WERI-Rb-1 (cell line): ENCODE measurements at regions not wholly inside any gene's neighbourhood (a gene's known extent, or its start where the extent isn't known, plus 50 kb on each side); places are given as distances from the start of the nearest gene placed in this dataset.
"Not testable (repeated sequence)": the region's sequence is repeated elsewhere in the genome, so short reads cannot be mapped to it uniquely, and the experiment has no call there.

Experiments
- DNase-seq: peaks from one replicate; pipeline ENCODE4 v3.0.0-alpha.2; 2020
- H3K27ac ChIP-seq: fragments of 250-450 bp; sonication (Bioruptor Pico); 2 replicates; pipeline ENCODE4 v1.5.1; 2020; ENCODE audit warnings: mild to moderate bottlenecking, moderate library complexity
- H3K27me3 ChIP-seq: fragments of 250-450 bp; sonication (Bioruptor Pico); 2 replicates; pipeline ENCODE4 v1.5.1; 2021; ENCODE audit warnings: mild to moderate bottlenecking, low read depth, moderate library complexity; ENCODE audit not compliant: insufficient read depth, severe bottlenecking
- H3K36me3 ChIP-seq: fragments of 250-450 bp; sonication (Bioruptor Pico); 2 replicates; pipeline ENCODE4 v1.5.1; 2020; ENCODE audit warnings: mild to moderate bottlenecking, moderate library complexity
- H3K4me3 ChIP-seq: 2 replicates; pipeline ENCODE4 v1.5.1; 2011; ENCODE audit warnings: low read depth, mild to moderate bottlenecking, control low read depth, low read length
- H3K9me3 ChIP-seq: fragments of 250-450 bp; sonication (Bioruptor Pico); 2 replicates; pipeline ENCODE4 v1.5.1; 2021; ENCODE audit warnings: mild to moderate bottlenecking, moderate library complexity; ENCODE audit not compliant: severe bottlenecking
- CTCF ChIP-seq: IDR thresholded peaks from 2 replicates; pipeline ENCODE4 v1.5.1; 2011; ENCODE audit warnings: low read depth, mild to moderate bottlenecking, control low read depth, inconsistent platforms, low read length

GRCh38 chr10:18875477-18875876 lies 173.1 kb upstream of the MALRD1 start:
- Histone ChIP-seq H3K9me3 (no peaks in the 10 kb centered on the region), H3K27me3 (no peaks in the 10 kb centered on the region), H3K36me3 (no peaks in the 10 kb centered on the region), H3K27ac (no peak overlapping the region), H3K4me3 (no peak overlapping the region)
- no peak for TF ChIP-seq CTCF
- DNase-seq: no peak

GRCh38 chr10:18879284-18879683 lies 169.3 kb upstream of the MALRD1 start:
- no peak for TF ChIP-seq CTCF
- DNase-seq: no peak
- no peaks in the 10 kb centered on the region for H3K27me3 ChIP-seq

GRCh38 chr10:18880530-18880929 lies 168.1 kb upstream of the MALRD1 start:
- no peaks in the 10 kb centered on the region for H3K27me3 ChIP-seq
- H3K27ac ChIP-seq: no peak overlapping the region
- H3K4me3 ChIP-seq: no peak overlapping the region
- H3K36me3 ChIP-seq: no peaks in the 10 kb centered on the region
- TF ChIP-seq CTCF: no peak
- no peak for DNase-seq
- no peaks in the 10 kb centered on the region for H3K9me3 ChIP-seq

More at GRCh38 chr10:18879284-18879683, 169.3 kb upstream of the MALRD1 start:
- Histone ChIP-seq H3K27ac (no peak overlapping the region), H3K4me3 (no peak overlapping the region), H3K9me3 (no peaks in the 10 kb centered on the region), H3K36me3 (no peaks in the 10 kb centered on the region)

- no peak overlapping the region for H3K4me3 ChIP-seq
- H3K36me3 ChIP-seq: no peaks in the 10 kb centered on the region
- H3K27ac ChIP-seq: no peak overlapping the region
- no peak for DNase-seq
- H3K9me3 ChIP-seq: no peaks in the 10 kb centered on the region
- no peaks in the 10 kb centered on the region for H3K27me3 ChIP-seq
- no peak for TF ChIP-seq CTCF
These were observed 162.5 kb upstream of the MALRD1 start for GRCh38 chr10:18886102-18886501.

GRCh38 chr10:18906636-18907035 lies 142.0 kb upstream of the MALRD1 start:
- no peaks in the 10 kb centered on the region for H3K27me3 ChIP-seq
- DNase-seq: no peak
- TF ChIP-seq CTCF: no peak
- no peak overlapping the region for H3K4me3 ChIP-seq
- no peaks in the 10 kb centered on the region for H3K9me3 ChIP-seq
- H3K36me3 ChIP-seq: no peaks in the 10 kb centered on the region
- no peak overlapping the region for H3K27ac ChIP-seq

DNA sequence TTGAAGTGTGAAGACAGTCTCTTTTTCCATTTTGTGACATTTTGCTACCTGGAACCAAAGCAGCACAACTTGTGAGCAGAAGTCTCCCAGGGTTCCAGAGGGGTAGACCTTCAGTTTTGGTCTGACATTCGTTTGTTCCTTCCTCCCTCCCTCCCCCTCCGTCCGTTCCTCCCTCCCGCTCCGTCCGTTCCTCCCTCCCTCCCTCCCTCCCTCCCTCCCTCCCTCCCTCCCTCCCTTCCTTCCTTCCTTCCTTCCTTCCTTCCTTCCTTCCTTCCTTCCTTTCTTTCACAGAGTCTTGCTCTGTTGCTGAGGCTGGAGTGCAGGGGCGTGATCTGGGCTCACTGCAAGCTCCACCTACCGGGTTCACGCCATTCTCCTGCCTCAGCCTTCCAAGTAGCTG lies 131.2 kb upstream of the MALRD1 start:
- H3K36me3 ChIP-seq, H3K27me3 ChIP-seq, DNase-seq, H3K4me3 ChIP-seq, H3K27ac ChIP-seq, H3K9me3 ChIP-seq: not testable (repeated sequence)
